Gastroesophageal sphincter (tissue), 3 donors: ENCODE measurements at regions not wholly inside any gene's neighbourhood (a gene's known extent, or its start where the extent isn't known, plus 50 kb on each side); places are given as distances from the start of the nearest gene placed in this dataset.

Source experiments
- EP300 ChIP-seq: sonication (generic); formaldehyde crosslinking; IDR thresholded peaks from one replicate; pipeline ENCODE4 v1.6.1; 2017; ENCODE audit warnings: antibody characterized with exemption, mild to moderate bottlenecking
- POLR2A ChIP-seq, 2 donors: fragments of 450-650 bp; IDR thresholded peaks; one replicate each; pipeline ENCODE4 v1.6.1; 2017; ENCODE audit warnings: antibody characterized with exemption in 2 of 2, mild to moderate bottlenecking in 2 of 2, moderate library complexity in 1 of 2
- POLR2AphosphoS5 ChIP-seq: sonication (generic); formaldehyde crosslinking; IDR thresholded peaks from one replicate; pipeline ENCODE4 v1.6.1; 2017; ENCODE audit warnings: antibody characterized with exemption
- TF ChIP-seq, protein P1 (sequence below), 4 experiments: fragments of 200-600 bp in 2 of 4; fragments of 450-650 bp in 2 of 4; sonication (generic) in 1 of 4; IDR thresholded peaks; one replicate each; pipeline ENCODE4 v1.5.1; 2017 to 2019; ENCODE audit warnings: antibody characterized with exemption in 4 of 4, mild to moderate bottlenecking in 2 of 4, moderate library complexity in 2 of 4

- TF ChIP-seq, protein P1, sequence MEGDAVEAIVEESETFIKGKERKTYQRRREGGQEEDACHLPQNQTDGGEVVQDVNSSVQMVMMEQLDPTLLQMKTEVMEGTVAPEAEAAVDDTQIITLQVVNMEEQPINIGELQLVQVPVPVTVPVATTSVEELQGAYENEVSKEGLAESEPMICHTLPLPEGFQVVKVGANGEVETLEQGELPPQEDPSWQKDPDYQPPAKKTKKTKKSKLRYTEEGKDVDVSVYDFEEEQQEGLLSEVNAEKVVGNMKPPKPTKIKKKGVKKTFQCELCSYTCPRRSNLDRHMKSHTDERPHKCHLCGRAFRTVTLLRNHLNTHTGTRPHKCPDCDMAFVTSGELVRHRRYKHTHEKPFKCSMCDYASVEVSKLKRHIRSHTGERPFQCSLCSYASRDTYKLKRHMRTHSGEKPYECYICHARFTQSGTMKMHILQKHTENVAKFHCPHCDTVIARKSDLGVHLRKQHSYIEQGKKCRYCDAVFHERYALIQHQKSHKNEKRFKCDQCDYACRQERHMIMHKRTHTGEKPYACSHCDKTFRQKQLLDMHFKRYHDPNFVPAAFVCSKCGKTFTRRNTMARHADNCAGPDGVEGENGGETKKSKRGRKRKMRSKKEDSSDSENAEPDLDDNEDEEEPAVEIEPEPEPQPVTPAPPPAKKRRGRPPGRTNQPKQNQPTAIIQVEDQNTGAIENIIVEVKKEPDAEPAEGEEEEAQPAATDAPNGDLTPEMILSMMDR (IDR thresholded peaks at IDR 0.05), result no peak
- TF ChIP-seq POLR2A (IDR thresholded peaks at IDR 0.05), result no peak
- TF ChIP-seq POLR2AphosphoS5, result no peak
- TF ChIP-seq EP300, result peak; percentile 29
These were observed 131.8 kb upstream of the LIMCH1 start for GRCh38 chr4:41406113-41406516.
